HG02588 (cell line): ENCODE measurements at regions not wholly inside any gene's neighbourhood (a gene's known extent, or its start where the extent isn't known, plus 50 kb on each side); places are given as distances from the start of the nearest gene placed in this dataset.
"Not testable (repeated sequence)": the region's sequence is repeated elsewhere in the genome, so short reads cannot be mapped to it uniquely, and the experiment has no call there.

Source experiments
- ATAC-seq: cut with Tn5 transposase; IDR thresholded peaks from one replicate; pipeline ENCODE4 v1.9.1; 2021; ENCODE audit warnings: mild to moderate bottlenecking, moderate library complexity; ENCODE audit not compliant: unreplicated experiment

DNA sequence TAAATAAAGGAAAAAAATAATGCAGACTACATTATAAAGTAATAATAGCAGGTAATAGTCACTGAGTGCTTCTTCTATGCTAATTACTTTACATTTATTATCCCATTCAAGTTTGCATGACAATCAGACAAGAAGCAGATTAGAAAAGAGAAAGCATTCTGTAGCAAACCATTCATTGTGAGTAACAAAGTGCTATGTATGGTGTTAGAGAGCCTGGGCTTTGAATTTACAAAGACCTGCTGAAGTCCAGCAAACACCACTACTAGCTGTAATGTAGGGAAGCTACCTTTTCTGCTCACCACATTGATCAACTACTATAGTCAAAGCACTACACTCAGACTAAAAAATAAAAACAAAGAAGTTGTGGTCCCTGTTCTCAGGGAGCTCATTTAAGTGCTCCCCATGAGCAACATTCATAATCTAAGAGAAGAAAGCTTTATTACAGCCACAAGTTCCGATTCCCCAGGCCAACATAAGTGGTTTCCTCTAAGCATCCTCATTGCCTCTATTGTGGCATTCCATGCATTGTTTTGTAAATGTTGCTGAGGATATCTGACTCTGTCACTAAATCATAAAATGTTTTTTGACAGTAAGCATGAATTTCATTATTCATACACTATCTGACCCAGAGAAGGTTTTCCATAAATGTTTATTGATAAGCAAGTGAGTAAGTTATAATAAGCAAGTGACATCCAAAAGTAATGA, 108.5 kb downstream of the FOXD4L6 start:
- ATAC-seq, result not testable (repeated sequence)

GRCh38 chr9:41018948-41019347, 109.5 kb downstream of the FOXD4L6 start:
- not testable (repeated sequence) for ATAC-seq

GRCh38 chr9:41016699-41017098, 111.8 kb downstream of the FOXD4L6 start:
- ATAC-seq, result not testable (repeated sequence)

GRCh38 chr9:40999952-41000700, 128.4 kb downstream of the FOXD4L6 start:
- not testable (repeated sequence) for ATAC-seq

GRCh38 chr9:40995490-40995889, 133.0 kb downstream of the FOXD4L6 start:
- not testable (repeated sequence) for ATAC-seq

DNA sequence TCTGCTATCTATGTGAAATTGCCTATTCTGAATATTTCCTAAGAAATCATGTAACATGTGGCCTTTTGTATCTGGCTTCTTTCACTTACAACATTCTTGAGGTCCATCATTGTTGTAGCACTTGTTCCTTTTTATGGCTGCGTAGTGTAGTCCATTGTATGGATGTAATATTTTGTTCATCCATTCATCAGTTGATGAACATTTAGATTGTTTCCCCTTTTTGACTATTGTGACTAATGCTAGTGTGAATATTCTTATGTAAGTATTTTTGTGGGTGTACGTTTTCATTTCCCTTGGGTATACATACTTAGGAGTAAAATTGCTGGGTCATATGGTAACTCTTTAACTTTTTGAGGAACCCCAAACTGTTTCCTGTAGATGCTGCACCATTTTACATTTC, 134.6 kb downstream of the FOXD4L6 start:
- ATAC-seq, result not testable (repeated sequence)

- not testable (repeated sequence) for ATAC-seq
These were observed 135.1 kb downstream of the FOXD4L6 start for GRCh38 chr9:40993375-40993774.

- ATAC-seq, result peak; percentile 37
These were observed 136.0 kb downstream of the FOXD4L6 start for GRCh38 chr9:40992472-40992821.

DNA sequence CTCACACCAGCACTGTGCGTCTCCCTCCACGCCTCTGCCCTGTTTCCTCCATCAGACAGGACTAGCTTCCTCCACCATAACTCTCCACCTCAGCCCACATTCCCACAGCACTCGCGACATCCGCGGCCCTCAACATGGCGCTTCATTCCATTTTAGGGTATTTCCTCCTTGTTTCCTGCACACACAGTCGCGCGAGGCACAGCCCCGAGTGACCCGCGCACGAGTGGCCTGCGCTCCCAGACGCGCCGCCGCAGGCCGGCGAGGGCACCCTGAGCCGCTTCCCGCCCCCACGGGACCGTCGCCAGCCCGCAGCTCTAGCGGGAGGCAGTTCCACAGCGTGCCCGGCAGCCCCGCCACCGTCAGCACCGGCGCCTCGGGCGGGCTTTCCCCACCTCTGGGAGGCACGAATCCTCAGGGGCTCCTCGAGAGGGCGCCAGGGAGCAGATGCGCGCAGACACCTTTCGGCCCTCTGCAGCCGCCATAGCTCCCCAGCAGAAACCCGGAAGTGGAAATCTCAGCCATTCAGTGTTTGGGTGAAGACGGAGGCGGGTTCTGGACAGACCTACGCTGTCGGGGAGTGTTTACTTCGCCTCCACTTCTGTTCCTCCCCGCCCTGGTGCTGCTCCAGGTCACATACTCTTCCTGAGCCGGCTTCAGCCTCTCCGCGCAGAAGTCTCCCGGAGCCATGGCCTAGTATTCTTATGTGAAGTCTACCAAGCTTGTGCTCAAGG, 136.6 kb downstream of the FOXD4L6 start:
- peak; percentile 100 for ATAC-seq

DNA sequence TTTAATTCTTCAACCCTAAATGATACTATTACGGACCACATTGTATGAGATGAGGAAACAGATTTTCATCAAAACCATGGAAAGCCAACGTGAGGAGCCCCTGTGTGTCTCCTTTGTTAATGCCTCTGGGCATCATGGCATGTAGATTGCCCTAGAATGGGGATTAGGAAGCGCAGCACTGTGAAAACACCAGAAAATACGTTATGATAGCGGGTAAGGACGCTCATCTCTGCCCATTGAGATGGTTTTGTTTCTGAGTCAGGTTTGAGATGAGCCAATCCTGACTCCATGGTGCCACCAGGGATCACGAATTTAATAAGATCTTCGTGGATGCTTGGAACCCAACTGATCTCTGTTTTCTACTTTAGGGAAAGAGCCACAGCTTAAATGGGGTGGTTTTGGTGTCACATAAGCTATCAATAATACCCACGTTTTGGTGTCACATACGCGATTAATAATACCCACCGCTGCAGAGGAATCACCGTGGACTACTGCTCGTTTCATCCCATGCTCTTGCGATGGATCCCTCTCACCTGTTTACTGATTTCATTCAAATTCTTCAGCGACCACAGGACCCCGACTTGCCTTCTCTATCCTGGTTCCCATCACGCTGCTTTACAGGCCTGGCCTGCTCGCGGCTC, 137.3 kb downstream of the FOXD4L6 start:
- ATAC-seq, result not testable (repeated sequence)

DNA sequence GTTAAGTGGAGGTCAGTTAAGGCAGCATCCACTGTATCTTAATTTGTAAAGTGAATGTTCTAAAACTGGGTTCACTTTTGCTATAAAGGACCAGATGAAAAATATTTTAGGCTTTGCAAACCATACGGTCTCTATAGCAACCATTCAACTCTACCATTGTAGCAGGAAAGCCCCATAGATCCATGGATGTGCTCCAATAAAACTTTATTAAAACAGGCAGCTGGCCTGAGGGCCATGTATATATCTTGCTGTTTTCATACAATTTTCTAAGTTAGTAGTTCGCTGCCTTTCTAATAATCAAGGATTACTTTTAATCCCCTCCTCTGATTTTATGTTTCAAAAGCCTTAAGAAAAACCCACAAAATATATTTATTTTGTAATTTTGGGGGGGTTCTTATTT, 142.1 kb downstream of the FOXD4L6 start:
- ATAC-seq, result not testable (repeated sequence)

- not testable (repeated sequence) for ATAC-seq
These were observed 153.1 kb downstream of the FOXD4L6 start for GRCh38 chr9:40975351-40975750.

DNA sequence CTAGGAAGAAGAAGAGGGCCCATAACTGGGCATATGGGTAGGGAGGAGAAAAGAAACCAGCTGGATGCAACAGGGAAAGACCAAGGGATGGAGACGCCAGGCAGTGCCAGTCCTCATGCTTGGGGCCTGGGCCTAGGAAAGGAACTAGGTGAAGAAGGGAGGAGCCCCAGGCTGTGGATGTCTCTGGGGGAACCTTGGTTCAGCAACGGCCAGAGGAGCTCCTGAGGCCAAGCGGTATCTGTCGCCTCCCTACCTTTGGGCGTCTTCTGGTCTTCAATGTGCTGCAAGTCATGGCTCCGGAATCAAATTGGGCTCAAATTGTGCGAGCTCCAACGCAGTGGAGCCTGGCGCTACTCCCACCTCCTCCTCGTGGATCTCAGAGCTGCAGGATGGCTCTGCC, 153.6 kb downstream of the FOXD4L6 start:
- ATAC-seq, result not testable (repeated sequence)

GRCh38 chr9:40971773-40972172, 156.7 kb downstream of the FOXD4L6 start:
- ATAC-seq, result not testable (repeated sequence)

DNA sequence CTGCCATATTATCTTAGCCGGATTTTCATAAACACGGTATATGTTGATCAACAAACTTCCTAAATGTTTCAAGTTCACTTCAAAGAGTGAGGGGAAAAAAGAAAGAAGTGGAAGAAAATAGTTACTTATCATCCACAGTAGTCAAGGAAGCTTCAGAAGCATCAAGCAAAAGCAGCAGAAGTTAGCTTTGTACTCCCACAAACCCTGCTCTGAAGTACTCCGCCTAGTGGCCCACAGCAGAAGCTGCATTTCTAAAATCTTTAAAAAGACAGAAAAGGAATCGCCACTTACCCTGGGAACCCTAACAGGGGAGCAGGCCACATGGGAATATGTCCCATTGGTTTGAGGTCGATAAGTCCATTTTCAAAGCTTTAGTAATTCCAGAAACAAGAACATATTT, 158.1 kb downstream of the FOXD4L6 start:
- ATAC-seq, result not testable (repeated sequence)

GRCh38 chr9:40962461-40962860, 166.0 kb downstream of the FOXD4L6 start:
- ATAC-seq, result not testable (repeated sequence)

DNA sequence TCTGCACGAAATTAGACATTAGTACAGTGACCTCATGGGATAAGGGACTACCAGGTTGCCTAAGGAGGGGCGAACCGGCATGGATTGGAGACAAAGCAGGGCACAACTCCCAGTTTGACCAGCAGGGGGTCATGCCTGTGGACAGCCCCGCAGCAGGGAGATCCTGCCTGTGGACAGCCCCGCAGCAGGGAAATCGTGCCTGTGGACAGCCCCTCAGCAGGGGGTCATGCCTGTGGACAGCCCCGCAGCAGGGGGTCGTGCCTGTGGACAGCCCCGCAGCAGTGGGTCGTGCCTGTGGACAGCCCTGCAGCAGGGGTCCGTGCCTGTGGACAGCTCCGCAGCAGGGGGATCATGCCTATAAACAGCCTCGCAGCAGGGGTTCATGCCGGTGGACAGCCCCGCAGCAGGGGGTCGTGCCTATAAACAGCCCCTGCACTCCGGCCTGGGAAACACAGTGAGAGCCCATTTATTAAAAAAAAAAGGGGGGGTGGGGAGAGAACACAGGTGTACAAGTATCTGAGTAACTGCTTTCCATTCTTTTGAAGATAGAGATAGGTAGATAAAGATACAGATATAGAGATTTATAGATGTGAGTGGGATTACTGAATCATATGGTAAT, 176.5 kb downstream of the FOXD4L6 start:
- ATAC-seq, result not testable (repeated sequence)

- ATAC-seq, result not testable (repeated sequence)
These were observed 182.3 kb downstream of the FOXD4L6 start for GRCh38 chr9:40946228-40946627.

DNA sequence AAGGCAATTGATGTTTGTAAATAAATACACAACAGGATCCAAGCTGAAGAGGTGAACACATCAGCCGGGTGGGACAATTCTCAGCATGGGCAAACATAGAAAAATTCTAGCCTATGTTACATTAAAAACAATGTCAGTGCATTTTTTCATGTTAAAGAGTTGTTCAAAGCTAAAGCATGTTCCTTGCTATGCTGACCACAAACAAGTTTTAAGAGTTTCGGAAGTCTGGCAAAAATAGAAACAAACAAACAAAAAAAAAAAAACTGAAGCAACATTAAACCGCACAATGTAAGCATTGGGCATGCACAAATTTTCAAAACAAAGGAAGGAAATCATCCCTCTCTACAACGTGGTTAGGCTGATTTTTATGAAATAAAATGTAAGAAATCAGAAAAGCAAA, 185.8 kb downstream of the FOXD4L6 start:
- ATAC-seq, result not testable (repeated sequence)

- ATAC-seq, result not testable (repeated sequence)
These were observed 188.6 kb downstream of the FOXD4L6 start for GRCh38 chr9:40939888-40940209.
